Caki2 (cell line): ENCODE measurements at regions not wholly inside any gene's neighbourhood (a gene's known extent, or its start where the extent isn't known, plus 50 kb on each side); places are given as distances from the start of the nearest gene placed in this dataset.

Experiments
- DNase-seq: peaks from one replicate; pipeline ENCODE4 v3.0.0-alpha.2; 2015; ENCODE audit warnings: low read depth
- in situ Hi-C: cut with HindIII; loops from 2 replicates; pipeline ENCODE4 v1.10.0; 2016; ENCODE audit warnings: low sequenced_read_pairs, low pct_unique_long_range_greater_than_20kb, mixed read lengths

GRCh38 chr22:49034836-49035817 lies 792.5 kb downstream of the BRD1 start:
- DNase-seq, result no peak
- in situ Hi-C loops, result no loop called here

- in situ Hi-C loops, result no loop called here
- no peak for DNase-seq
Observed at GRCh38 chr22:49033616-49034015, 794.1 kb downstream of the BRD1 start.

DNA sequence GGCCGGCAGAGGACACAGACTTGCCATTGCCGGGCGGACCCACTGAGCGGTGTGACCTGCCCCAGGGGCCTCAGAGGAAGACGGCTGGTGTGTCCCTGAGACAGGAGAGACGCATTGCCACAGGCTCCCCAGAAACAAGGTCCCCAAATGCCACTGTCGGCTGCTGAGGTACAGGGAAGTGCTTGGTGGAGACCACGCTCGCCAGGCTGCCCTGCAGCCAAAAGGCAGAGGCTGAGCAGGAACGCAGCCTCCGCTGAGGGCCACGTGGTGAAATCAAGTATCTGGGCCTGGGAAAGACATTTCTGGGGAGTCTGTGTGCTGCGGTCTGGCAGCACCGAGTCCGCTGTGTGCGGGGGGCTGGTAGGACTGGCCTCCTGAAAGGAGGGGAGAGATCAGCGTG lies 794.9 kb downstream of the BRD1 start:
- DNase-seq, result no peak
- in situ Hi-C loops, result no loop called here

GRCh38 chr22:49031746-49032330 lies 795.8 kb downstream of the BRD1 start:
- no peak for DNase-seq
- in situ Hi-C loops, result no loop called here

DNA sequence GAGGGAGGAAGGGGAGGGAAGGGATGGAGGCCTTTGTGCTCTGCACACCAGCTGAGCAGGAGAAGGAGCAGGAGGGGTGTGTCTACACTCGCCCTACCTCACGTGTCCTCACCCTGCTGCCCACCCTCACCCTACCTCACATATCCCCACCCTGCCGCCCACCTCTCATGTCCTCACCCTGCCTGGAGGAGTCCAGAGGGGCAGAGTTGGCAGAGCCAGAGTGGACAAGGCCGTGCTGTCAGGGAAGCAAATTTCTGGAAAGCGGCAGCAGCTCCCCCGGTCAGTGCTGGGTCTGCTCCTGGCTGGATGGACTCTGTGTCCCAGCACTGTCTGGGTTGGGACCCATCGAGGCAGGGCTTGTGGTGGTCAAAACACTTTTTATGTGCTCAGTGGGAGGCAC lies 799.6 kb downstream of the BRD1 start:
- in situ Hi-C loops, result no loop called here

DNA sequence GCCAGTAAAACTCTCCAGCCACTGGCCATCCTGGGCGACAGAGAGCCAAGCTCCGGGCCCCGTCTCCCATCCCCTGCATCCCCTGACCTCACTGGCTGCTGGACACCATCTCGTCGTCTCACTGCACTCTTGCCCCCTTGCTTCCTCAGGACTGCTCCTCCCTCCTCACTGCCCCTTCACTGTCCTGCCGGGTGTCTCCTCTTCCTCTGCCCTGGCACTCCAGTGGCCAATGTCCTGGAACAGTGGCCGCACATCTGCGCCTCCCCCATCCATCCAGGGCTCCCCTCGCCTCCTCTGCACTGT lies 800.4 kb downstream of the BRD1 start:
- in situ Hi-C loops, result no loop called here
- DNase-seq, result no peak

More for the DNA sequence above, 799.6 kb downstream of the BRD1 start:
- no peak for DNase-seq

DNA sequence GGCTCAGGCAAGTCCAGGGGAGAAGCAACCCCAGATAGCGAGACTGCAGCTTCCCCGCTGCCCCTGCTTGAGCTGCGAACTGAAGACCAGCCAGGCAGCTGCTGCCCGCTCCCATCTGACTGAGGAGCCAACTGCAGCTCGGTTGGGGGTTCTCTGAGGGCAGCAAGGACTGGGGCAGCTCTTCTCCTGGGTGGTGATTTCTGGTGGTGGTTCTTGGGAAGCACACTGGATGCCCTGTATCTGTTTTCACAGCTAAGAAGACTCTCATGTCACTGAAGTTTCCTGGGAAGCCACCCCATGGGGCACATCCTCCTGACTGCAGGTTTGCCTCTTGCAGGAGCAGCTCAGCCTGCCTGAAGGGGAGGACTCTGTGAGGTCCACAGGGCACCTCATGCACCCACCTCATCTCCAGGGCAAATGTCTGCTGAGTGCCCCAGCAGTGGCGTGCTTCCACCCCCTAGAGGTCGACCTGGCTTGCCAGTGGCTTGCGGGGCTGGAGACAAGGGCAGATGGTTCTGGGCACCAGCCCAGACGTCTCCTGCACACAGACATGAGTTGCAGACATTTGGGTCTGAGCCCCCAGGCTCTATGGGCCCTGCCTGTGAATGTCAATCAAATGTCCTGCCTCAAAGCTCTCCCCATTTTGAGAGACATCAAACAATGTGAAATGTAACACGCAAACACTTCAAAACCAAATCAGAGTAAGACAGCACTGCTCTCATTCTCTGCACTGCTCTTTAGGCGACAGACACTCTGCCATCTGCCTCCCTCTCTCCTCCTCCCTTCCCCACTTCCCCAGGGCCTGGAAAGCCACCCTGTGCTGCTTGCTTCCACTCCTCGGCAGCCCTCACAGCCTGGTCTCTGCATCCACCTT lies 800.9 kb downstream of the BRD1 start:
- DNase-seq, result no peak
- in situ Hi-C loops, result no loop called here

- in situ Hi-C loops, result no loop called here
- no peak for DNase-seq
Observed at GRCh38 chr22:49025791-49026493, 801.7 kb downstream of the BRD1 start.

- no peak for DNase-seq
- in situ Hi-C loops, result no loop called here
Observed at GRCh38 chr22:49024775-49025440, 802.8 kb downstream of the BRD1 start.

- in situ Hi-C loops, result no loop called here
Observed at GRCh38 chr22:49023879-49024774, 803.5 kb downstream of the BRD1 start.

GRCh38 chr22:49023161-49023878 lies 804.4 kb downstream of the BRD1 start:
- in situ Hi-C loops, result no loop called here

More at GRCh38 chr22:49023879-49024774, 803.5 kb downstream of the BRD1 start:
- DNase-seq, result no peak

DNA sequence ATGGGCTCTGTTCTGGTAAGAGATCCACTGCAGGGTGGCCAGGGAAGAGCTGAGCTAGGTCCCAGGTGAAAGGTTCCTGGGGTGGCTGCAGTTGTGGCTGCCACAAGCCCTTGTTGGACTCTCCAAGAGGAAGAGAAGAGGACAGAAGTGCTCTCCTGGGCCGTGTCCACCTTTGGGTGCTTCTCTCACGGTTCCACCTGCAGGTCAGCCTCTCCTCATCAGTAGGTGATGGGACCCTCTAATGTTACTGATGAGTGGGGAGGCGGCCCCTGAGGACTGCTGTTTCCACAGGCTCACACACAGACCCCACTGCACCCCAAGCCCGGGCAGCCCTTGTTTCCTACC lies 804.9 kb downstream of the BRD1 start:
- DNase-seq, result no peak
- in situ Hi-C loops, result no loop called here

More at GRCh38 chr22:49023161-49023878, 804.4 kb downstream of the BRD1 start:
- no peak for DNase-seq

DNA sequence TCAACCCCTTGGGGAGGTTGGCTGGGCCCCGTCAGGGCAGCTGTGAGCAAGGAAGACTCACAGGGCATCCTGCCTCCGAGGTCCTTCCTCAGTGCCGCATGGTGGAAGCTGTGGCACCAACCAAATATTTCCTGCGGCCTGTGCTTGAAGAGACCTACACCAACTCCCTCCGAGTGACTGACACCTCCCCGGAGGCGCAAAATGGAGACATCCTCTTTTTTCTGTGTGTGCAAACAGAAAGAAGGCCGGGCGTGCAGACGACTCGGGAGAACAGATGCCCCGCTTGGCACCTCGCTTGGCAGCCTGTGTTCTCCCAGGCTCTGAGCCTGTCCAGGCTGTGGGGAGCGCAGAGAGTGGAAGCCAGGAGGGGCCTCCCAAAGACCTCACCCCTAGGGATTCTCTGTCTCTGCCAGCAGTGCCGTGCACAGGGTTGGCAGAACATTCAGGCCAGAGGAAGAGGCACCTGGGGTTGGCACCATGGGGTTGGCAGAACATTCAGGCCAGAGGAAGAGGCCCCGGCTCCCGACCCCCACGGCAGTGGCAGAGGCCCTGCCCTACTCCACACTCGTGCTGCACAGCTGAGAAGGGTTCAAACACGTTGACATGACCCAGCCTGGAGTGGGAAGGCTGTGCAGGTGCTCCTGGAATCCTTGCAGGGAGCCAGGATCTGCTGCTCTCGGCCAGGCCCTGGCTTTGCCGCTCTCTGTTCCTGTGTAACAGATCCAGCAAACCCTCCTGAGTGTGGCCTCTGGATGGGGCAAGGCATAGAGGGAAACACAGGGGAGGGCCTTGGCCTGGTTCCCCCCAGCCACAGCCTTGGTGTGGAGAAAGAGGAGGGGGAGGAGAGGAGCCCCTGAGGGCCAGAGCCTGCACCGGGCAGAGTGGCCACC lies 805.5 kb downstream of the BRD1 start:
- in situ Hi-C loops, result no loop called here
- DNase-seq, result no peak

- DNase-seq, result no peak
- in situ Hi-C loops, result no loop called here
Observed at GRCh38 chr22:49021131-49021925, 806.3 kb downstream of the BRD1 start.
